ENCODE measurements at regions not wholly inside any gene's neighbourhood (a gene's known extent, or its start where the extent isn't known, plus 50 kb on each side); places are given as distances from the start of the nearest gene placed in this dataset.

GRCh38 chr11:70660889-70661197, 262.5 kb downstream of the CTTN start:
- TF ChIP-seq CTCF (IDR thresholded peaks at IDR 0.05; ENCODE audit: borderline replicate concordance, extremely low read depth, low read length, poor library complexity, severe bottlenecking) = no peak
- no peak for TF ChIP-seq EZH2 (IDR thresholded peaks at IDR 0.05; ENCODE audit: borderline replicate concordance, low read depth, low read length, severe bottlenecking)
